Mesothelial cell of epicardium (in vitro differentiated cells): ENCODE measurements at regions not wholly inside any gene's neighbourhood (a gene's known extent, or its start where the extent isn't known, plus 50 kb on each side); places are given as distances from the start of the nearest gene placed in this dataset.

ENCODE experiments used
- DNase-seq, 2 experiments: peaks; one replicate each; pipeline ENCODE4 v3.0.0; 2021; ENCODE audit warnings: low spot score in 2 of 2; ENCODE audit not compliant: unreplicated experiment in 2 of 2
- H3K27ac Mint-ChIP-seq: 2 replicates; pipeline ENCODE4 v1.8.0; 2021; ENCODE audit warnings: mixed read lengths
- H3K27me3 Mint-ChIP-seq: 2 replicates; pipeline ENCODE4 v1.8.0; 2021; ENCODE audit warnings: low read depth, mixed read lengths
- H3K36me3 Mint-ChIP-seq: 2 replicates; pipeline ENCODE4 v1.8.0; 2021; ENCODE audit warnings: mixed read lengths
- H3K4me1 Mint-ChIP-seq: 2 replicates; pipeline ENCODE4 v1.8.0; 2021; ENCODE audit warnings: mixed read lengths
- H3K4me3 Mint-ChIP-seq: 2 replicates; pipeline ENCODE4 v1.8.0; 2021; ENCODE audit warnings: mild to moderate bottlenecking, moderate library complexity, mixed read lengths
- H3K9me3 Mint-ChIP-seq: 2 replicates; pipeline ENCODE4 v1.8.0; 2021; ENCODE audit warnings: mixed read lengths
- TF ChIP-seq, protein P1 (sequence below): fragments of 200-600 bp; sonication (generic); IDR thresholded peaks from one replicate; pipeline ENCODE4 v1.5.0; 2021; ENCODE audit warnings: antibody characterized with exemption; ENCODE audit not compliant: unreplicated experiment

DNA sequence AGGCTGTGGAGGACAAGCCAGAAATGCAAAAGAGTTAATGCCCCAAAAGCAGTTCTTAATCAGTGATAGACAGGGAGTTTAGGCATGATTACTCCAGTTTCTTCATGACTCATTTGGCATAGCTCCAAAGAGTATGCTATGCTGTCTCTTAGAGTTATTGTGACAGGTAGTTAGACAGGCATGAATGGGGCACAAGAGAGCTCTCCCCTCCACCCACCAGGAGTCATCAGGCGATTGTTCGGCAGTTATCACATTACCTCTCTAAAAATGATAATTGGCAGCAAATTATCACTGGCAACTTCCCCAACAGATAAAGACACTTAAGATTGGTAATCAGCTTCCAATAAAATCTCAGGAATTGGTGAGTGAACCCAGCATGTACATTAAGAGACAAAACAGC is 320.1 kb downstream of the DAD1 start:
- Mint-ChIP-seq H3K4me1 (peaks cover 51% of the 10 kb centered on the region), H3K27ac (peak overlapping the region; percentile 33), H3K9me3 (no peaks in the 10 kb centered on the region), H3K27me3 (peaks cover 2% of the 10 kb centered on the region), H3K36me3 (no peaks in the 10 kb centered on the region), H3K4me3 (no peak overlapping the region)
- no peak for DNase-seq
- TF ChIP-seq, protein P1, sequence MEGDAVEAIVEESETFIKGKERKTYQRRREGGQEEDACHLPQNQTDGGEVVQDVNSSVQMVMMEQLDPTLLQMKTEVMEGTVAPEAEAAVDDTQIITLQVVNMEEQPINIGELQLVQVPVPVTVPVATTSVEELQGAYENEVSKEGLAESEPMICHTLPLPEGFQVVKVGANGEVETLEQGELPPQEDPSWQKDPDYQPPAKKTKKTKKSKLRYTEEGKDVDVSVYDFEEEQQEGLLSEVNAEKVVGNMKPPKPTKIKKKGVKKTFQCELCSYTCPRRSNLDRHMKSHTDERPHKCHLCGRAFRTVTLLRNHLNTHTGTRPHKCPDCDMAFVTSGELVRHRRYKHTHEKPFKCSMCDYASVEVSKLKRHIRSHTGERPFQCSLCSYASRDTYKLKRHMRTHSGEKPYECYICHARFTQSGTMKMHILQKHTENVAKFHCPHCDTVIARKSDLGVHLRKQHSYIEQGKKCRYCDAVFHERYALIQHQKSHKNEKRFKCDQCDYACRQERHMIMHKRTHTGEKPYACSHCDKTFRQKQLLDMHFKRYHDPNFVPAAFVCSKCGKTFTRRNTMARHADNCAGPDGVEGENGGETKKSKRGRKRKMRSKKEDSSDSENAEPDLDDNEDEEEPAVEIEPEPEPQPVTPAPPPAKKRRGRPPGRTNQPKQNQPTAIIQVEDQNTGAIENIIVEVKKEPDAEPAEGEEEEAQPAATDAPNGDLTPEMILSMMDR = no peak

DNA sequence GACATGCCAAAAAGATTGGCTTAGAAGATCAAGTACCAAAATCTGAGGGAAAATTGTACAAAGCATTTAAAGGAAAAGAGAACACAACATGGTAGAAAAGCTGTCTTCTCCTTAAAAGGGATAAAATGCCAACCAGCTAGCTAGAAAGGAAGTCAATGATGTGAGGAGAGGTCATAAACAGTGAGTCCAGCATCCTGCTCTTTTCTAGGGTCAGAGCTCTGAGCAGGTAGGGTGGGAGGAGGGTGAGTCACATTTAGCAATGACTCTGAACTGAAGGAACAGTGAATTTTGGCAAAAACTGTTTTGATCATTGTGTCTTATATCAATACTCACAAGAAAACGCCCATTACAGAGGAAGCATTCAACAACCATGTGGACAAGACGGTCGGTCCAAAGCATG is 322.3 kb downstream of the DAD1 start:
- Mint-ChIP-seq H3K4me1 (peaks cover 72% of the 10 kb centered on the region), H3K27ac (no peak overlapping the region)
- TF ChIP-seq, protein P1 = no peak

DNA sequence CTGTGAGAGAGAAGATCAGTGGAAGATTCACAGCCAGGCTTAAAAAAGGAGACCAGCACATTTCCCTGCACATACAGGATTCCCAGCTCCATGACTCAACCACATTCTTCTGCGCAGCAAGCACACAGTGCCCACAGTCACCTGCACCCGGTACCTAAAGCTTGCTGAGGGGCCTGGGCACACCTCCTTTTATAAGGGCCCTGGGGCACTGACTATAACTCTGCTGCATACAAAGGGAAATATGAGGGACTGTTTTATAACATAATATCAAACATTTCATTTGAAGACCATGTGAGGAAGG is 322.9 kb downstream of the DAD1 start:
- TF ChIP-seq, protein P1 = no peak
- no peaks in the 10 kb centered on the region for H3K36me3 Mint-ChIP-seq
- H3K4me3 Mint-ChIP-seq = no peak overlapping the region
- no peak overlapping the region for H3K27ac Mint-ChIP-seq
- no peaks in the 10 kb centered on the region for H3K27me3 Mint-ChIP-seq
- DNase-seq = no peak
- H3K4me1 Mint-ChIP-seq = peaks cover 72% of the 10 kb centered on the region
- no peaks in the 10 kb centered on the region for H3K9me3 Mint-ChIP-seq

More for the DNA sequence above, 322.3 kb downstream of the DAD1 start:
- H3K36me3 Mint-ChIP-seq = no peaks in the 10 kb centered on the region
- H3K9me3 Mint-ChIP-seq = no peaks in the 10 kb centered on the region
- DNase-seq = no peak
- H3K27me3 Mint-ChIP-seq = no peaks in the 10 kb centered on the region
- H3K4me3 Mint-ChIP-seq = no peak overlapping the region

DNA sequence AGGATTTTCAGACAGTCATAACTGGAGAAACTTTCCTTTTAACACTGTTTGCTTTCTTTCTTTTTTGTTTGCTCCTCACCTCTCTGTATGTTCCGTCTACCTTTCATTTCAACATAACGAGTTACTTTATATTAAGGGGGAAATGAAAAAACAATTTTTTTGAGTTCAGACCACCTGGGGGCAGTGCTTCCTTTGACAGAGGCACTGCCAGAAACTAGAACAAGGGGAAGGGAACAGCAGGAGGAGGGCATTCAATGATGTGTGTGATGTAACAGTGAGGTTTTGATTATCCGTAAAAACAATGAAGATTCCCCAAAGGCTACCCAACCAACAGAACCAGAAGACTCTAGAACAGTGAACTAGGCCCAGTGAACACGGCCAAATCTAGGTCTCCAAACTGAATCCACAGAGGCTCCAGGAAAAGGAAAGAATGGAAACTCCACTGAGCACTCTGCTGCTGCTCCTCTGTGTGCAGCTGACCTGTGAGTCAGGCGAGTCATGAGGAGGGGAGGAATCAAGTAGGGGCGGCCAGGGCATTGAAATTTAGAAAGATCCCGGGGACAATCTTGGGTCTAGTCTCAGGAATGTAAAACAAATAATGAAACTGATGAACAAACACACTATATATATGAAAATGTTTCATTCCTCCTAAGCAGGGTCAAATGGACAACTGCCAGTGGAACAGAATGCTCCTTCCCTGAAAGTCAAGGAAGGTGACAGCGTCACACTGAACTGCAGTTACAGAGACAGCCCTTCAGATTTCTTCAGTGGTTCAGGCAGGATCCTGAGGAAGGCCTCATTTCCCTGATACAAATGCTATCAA is 323.5 kb downstream of the DAD1 start:
- peaks cover 72% of the 10 kb centered on the region for H3K4me1 Mint-ChIP-seq
- H3K27me3 Mint-ChIP-seq = no peaks in the 10 kb centered on the region
- TF ChIP-seq, protein P1 = no peak
- H3K9me3 Mint-ChIP-seq = no peaks in the 10 kb centered on the region
- no peaks in the 10 kb centered on the region for H3K36me3 Mint-ChIP-seq
- DNase-seq = no peak
- H3K27ac Mint-ChIP-seq = no peak overlapping the region
- H3K4me3 Mint-ChIP-seq = no peak overlapping the region

DNA sequence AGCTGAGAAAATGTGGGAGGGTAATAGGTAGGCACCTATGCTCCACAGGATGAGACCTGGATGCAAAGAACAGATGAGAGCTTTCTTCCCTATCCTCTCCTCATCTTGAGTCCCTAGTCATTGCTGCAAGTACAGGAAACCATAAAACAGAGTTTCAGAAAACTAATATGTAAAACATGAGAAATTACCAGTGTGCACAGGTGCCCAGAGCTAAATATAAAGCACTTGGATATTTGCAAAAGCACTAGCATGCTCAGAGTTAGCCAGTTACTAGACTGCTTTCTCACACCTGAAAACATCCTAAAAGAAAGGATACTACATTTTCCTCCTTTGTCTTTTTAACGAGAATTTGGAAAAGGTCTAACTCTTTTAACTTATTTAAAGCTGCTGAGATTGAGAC is 324.3 kb downstream of the DAD1 start:
- TF ChIP-seq, protein P1 = no peak
- H3K4me3 Mint-ChIP-seq = no peak overlapping the region
- DNase-seq = no peak
- no peak overlapping the region for H3K27ac Mint-ChIP-seq
- no peaks in the 10 kb centered on the region for H3K36me3 Mint-ChIP-seq
- H3K9me3 Mint-ChIP-seq = no peaks in the 10 kb centered on the region
- H3K27me3 Mint-ChIP-seq = no peaks in the 10 kb centered on the region
- peaks cover 68% of the 10 kb centered on the region for H3K4me1 Mint-ChIP-seq
